HG02973 (cell line): ENCODE measurements at regions not wholly inside any gene's neighbourhood (a gene's known extent, or its start where the extent isn't known, plus 50 kb on each side); places are given as distances from the start of the nearest gene placed in this dataset.
"Not testable (repeated sequence)": the region's sequence is repeated elsewhere in the genome, so short reads cannot be mapped to it uniquely, and the experiment has no call there.

Source experiments
- ATAC-seq: cut with Tn5 transposase; IDR thresholded peaks from one replicate; pipeline ENCODE4 v1.9.1; 2021; ENCODE audit warnings: moderate library complexity; ENCODE audit not compliant: unreplicated experiment

DNA sequence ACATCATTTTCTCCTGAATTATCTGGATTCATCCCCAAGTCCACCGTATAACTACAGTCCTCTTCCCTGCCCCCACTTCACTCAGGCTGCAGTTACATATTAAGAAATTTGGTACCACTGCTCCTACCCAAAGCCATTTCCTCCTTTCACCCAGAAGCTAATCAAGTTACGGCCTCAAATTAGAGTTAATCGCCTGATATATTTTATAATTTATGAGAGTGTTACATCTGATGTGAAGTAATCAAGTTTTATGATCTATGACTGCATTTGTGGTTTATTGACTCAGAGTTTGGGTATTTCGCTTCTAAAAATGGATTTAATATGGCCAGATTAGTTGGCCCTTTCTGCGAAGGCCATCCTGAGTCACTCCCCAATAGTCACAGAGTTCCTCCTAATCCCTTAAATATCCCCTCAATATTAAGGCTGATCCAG, 223.6 kb upstream of the KIF2A start:
- ATAC-seq, result no peak

DNA sequence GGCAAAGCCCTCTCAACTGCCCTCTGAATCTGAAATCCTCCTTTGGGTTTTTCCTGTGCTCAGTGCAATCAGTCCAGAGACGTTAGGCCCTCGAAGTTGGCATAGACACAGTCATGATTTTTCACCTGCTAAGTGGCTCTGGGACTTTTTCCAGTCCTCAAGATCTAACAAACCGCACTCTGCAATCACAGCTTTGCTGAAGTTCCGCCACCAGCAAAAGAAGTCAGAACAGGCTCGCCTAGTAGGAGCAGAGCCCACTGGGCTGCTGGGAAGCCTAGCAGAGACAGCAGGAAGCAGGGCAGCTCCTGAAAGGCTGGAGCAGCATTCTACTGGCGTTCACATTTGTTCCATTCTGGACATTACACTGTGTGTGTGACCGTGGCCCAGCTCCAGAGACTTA, 222.8 kb upstream of the KIF2A start:
- ATAC-seq, result no peak

DNA sequence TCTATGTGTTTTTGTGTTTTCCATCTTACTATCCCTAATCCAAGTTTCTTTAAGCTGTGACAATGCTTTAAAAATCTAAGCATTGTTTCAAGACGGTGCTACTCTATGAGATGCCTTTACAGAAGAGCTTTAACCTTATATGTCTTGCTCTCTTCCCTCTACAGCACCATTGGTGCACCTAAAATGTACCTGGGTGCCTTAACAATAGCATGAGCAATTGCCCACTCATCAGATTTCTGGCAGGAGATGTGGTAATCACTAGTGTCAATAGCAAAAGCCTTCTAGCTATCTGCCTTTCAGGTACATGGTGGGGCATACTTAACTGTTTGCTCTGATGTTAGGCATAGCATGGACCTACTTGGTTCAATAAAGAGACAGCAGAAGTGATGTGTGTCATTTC, 222.3 kb upstream of the KIF2A start:
- ATAC-seq, result no peak

DNA sequence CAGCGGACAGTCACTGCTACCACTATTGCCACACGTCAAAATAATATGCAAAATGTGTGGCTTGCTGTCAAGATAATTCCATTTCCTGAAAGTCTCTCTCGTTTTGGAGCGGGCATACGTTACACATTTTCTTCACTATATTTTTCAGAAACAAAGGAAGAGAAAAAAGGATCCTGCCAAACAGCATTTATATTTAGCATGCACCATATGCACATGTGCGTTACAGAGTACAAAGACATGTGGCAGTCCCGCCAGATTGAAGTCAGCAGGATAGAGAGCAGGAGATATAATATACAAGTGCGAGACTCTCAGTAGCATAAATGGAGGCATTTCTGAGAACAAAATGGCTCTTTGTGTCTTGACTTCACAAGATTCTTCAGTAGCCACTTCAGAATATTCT, 221.6 kb upstream of the KIF2A start:
- no peak for ATAC-seq

DNA sequence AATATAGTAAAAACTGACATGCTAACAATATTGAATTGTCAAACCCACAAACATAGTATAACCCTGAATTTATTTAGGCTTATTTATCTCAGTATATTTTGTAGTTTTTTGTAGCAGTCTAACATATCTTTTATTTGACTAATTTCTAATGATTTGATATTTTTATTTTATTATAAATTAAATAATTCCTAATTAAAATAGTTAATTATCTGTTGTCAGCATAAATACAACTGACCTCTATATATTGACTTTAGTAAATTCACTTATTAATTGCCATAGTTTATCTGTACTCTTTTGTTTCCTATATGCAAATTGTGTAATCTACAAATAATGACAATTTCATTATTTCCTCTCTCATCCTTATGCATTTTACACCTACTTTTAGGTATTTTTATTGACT, 215.1 kb upstream of the KIF2A start:
- no peak for ATAC-seq

DNA sequence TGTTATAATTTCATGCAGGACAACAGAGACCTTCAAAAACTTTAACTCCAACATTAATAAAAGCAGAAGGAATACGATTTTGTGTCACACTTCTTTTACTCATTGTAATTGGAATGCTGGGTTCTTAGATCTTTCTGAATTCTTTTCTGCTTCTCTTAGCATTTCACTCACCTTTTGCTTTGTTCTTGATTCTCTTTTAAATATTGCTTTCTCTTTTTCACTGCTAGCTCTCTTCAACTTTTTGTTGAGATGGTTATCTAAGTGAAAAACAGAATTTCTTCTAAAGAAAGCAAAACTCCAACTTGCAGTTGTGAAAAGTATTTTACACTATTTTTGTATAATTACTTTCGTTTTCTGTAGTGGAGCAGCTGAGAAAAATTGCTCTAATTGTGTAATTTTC, 212.6 kb upstream of the KIF2A start:
- ATAC-seq, result no peak

DNA sequence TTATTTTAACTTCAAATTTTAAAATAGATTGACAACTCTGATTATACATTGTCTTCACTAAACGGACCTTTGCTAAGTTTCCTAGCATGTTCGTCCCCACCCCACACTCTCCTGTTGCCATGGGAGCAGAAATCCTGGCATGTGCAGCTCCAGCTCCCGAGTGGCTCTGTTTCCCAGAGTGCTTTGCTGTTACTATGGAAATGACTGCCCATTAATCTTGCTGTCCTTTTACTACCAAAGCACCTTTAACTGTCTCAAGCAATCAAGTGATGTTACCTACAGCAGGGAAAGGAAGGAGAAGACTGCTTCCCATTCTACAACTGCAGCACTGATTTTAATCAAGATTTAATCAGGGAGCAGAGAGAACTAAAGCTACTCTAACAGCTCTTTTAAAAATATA, 212.0 kb upstream of the KIF2A start:
- ATAC-seq, result no peak

DNA sequence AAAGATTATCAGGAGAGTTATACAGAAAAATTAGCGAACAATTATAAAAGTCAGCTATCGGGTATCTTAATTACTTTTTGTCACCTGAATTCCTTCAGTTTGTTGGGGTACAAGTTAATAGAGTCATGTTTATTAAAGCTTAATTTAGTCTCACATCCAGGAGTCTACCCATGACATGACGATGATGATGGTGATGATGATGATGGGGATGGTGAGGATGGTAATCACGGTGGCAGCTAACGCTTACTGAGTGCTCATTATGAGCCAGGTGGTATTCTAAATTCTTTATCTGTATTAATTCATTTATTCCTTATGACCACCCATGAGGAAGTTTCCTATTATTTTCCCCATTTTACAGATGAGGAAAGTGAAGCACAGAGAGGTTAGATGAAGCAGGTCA, 208.6 kb upstream of the KIF2A start:
- no peak for ATAC-seq

DNA sequence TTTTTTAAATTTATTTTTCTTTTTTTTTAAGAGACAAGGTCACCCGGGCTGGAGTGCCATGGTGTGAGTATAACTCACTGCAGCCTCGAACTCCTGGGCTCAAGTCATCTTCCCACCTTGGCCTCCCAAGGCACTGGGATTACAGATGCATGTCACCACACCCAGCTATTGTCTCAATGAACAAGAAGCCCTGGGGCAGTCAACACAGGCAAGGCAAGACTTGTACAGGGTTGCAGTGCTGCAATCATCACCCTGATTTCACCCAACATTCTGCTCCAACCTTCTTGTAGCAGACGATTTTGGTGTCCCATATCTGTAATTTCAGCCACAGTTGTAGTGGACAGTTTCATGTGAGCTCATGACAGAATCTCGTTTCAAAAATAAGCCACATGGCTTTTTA, 205.8 kb upstream of the KIF2A start:
- no peak for ATAC-seq

DNA sequence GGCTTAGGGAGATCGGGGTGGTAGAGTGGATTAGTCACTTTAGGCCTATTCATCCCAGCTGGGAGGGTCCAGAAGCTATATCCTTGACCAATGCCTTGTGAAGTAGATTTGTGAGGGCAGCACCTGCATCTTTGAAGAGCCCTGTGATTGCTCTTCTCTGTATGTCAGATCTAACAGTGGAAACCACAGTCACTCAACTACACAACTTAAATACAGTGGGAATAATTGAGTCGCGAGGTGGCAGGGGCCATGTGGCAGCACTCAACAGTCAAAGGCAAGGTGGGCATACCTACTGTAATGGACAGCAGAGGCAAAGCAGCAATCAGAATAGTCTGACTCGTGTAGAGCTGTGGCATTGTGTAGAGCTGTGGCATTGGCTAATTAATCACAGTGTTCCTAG, 202.1 kb upstream of the KIF2A start:
- ATAC-seq, result not testable (repeated sequence)

DNA sequence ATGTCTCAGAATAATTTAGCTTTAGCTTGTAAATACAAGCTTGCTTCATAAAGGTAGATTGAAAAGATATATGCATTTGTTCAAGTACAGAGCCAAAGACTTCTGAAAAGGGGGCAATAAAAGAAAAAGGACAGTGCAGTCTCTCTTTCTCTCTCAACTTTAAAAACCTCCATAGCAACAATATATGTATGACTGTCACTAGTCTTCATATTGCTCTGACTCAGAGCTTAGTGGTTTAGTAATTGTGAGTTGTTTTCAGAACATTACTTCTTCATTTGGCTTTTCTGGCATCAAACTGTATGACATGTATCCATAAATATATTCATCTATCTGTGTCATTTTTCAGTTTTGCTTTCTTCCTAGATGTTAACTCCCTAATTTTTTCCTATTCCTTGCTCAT, 194.6 kb upstream of the KIF2A start:
- no peak for ATAC-seq

DNA sequence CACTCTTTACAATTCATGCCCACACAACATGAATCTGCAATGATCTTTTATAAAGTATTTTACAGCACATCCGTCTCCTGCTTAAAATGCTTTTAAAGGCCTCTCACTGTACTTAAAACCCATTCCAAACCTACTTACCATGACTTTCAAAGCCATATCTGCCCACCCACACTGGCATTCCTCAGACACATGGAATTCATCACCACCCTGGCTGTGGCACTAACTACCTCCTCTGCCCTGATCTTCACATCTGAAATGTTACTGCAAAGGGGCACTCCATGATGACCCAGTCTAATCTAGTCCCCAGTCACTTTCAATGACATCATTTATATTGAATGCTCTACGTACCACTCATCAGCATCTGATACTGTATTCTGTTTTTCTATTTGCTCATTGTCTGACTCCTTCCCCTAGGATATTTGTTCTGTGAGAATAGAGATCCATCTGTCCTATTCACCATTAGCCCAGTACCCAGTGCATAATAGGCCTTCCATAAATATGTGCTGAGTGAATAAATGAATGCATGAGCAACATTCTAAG, 193.2 kb upstream of the KIF2A start:
- no peak for ATAC-seq

DNA sequence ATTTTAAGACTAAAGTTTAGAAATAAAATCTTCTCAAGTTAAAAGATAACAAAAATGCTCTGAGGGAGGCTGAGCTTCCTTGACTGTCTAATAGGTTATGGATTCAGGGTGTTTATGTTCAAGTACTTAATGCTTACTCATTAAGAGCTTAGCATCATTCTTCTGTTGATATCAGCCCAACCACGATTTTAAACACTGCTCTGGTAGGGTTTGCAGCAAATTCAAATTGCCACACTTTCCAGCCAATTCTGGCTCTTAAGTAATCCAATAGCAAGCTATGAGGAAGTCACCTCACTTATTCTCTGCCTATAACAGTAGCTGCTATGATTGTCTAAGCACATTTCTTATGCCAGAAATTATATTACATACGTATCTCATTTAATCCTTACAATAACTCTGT, 191.0 kb upstream of the KIF2A start:
- ATAC-seq, result no peak

DNA sequence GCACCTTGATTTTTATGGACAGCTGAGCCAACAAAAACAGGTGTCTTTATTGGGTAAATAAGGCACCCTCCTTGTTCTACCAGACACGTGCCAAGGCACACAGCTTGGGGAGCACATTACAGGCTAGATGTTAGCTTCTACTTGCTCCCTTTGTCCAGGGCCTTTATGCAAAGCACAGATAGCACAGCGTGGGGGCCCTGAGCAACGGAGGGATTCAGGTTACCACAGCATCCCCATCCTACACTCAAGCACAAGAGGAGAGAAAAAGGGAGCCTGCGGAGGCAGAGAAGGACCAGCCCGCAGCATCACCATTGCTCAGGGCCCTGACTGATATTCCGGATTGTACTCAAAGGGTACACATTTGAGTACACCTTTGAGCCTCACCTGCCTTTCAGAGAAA, 181.7 kb upstream of the KIF2A start:
- ATAC-seq, result no peak

DNA sequence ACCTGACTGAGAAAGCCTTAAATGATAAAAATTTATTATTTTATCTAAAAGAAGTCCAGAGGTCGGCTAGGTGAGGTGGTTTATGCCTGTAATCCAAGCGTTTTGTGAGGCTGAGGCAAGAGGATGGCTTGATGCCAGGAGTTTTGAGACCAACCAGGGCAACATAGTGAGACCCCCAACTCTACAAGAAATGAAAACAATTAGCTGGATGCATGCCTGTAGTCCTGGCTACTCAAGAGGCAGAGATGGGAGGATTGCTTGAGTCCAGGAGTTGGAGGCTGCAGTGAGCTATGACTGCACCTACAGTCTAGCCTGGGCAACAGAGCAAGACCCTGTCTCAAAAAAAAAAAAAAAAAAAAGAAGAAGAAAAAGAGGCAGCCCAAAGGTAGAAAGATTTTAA, 179.9 kb upstream of the KIF2A start:
- no peak for ATAC-seq

DNA sequence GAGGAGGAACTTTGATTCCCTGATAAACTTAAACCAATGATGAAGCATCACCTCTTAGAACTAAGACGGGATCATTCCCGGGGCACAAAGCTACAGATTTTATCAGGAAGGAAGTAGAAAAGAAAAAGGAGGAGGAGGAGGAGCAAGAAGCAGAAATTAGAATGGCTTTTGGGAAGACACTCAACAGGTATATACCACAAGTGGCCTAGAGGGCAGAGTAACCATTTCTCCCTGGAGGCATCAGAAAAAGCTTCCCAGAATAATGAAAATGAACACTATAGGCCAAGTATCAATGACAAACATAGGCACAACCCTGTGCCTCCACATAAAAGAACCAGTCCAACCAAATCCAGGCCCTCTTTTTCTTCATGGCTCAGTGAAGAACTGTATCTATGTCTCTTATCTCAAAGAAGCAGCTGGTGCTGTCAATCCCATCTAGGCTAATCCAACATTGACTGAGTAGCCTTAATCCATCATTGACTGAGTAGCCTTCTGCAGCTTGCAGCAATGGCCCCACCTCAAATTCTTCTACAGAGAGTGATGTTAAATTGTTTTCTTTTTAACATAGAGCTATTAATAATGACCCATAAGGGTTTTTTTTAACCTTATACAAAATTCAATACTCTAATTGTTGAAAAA, 178.8 kb upstream of the KIF2A start:
- no peak for ATAC-seq

DNA sequence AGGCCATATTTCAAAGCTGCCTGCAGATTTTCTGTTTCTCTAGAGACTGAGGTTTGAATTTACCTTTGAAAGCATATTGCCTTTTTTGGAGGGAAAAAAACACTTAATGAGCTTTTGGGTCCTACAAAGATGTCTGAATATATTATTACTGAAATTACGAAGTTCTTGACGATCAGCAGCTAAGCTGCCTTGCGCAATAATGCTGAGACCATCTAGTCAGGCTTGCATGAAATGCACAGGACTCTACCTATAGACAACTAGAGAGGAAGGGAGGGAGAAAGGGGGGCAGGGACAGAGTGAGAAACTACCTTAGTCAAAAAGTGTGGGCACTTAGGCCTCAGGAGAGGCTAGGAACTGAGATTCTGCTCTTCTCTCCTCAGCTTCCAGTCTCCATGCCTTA, 175.9 kb upstream of the KIF2A start:
- ATAC-seq, result no peak

DNA sequence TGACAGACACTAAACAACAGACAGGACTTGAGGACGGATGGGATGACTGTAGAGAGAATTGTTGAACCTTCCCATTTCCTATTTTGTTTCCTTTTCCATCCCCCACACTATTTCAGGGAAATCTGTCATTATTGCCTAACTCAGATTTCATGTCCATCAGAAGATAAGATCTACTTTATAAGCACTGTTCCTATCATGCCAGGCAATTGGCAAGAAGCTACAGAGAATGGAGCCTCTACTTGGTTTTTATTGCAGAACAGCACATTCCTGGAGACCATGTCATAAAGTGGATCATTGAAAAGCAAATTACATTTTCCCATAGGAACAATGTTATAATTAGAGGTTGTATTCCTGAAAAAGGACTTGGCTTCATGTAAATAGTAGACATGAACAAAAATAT, 173.7 kb upstream of the KIF2A start:
- ATAC-seq, result no peak

DNA sequence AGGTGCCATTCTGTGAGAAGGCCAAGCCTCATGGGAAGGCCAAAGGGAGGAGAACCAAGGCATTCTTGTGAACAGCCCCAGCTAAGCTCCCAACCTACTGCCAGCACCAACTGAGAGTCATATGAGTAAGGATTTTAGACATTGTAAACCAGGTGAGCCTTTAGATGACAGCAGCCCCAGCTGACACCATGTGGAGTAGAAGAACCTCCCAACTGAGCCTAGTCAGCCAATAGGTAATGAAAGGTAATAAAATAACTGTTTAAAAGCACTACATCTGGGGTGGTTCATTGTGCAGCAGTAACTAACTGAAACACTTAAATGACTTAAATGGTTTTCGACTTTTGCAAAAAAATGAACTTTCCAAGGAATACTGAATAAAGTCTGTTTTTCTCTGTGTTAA, 172.6 kb upstream of the KIF2A start:
- ATAC-seq, result no peak

DNA sequence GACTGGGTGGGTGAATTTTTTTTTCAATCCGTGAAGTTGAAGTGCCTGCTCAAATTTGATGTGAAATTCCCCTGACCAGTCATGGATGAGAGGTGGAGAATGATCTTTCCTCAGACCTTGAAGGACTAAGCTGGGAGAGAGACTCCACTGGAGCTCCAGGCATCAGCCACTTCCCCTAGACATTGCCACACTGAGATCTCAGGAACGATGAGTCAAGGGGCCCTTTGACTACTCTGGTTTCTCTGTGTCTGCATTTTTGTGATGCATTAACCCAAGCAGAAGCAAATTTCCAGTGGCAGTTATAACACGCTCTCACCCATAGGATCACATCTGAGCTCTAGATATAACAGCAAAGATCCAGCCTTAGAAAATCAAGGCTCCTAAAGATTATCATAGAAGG, 171.2 kb upstream of the KIF2A start:
- no peak for ATAC-seq

DNA sequence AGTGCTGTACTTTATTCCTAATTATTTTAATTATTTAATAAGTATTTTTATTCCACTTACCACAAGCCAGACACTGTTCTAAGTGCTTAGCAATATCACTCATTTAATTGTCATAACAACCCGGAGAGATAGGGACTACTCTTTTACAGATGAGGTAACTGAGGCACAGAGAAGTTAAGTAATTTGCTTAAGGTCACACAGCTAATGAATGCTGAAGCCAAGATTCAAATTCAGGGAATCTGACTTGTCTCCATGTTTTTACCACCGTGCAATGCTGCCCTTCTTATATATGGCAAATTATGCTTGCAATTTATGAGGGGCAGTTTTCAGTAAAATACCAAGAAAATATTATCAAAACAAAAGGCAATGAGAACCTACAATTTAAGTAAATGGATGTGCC, 168.4 kb upstream of the KIF2A start:
- ATAC-seq, result no peak

DNA sequence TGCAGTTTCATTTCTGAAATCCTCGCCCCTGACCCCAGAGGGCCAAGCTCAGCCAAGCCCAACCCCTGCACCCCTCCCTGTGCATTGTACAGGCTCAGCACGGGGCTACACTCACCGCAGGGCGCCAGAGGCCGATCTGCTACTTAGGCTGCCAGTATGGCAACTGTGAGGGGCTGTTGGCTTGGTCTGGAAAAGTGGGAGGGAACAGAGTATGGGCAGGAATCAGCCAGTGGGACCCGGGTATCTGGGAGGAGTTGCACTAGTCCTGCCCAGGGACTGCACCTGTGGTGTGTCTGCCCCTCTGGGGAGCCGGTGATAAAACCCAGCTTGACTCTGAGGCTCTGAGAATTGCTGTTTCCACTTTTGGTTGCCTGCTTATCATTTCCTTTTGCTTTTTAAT, 167.4 kb upstream of the KIF2A start:
- no peak for ATAC-seq

DNA sequence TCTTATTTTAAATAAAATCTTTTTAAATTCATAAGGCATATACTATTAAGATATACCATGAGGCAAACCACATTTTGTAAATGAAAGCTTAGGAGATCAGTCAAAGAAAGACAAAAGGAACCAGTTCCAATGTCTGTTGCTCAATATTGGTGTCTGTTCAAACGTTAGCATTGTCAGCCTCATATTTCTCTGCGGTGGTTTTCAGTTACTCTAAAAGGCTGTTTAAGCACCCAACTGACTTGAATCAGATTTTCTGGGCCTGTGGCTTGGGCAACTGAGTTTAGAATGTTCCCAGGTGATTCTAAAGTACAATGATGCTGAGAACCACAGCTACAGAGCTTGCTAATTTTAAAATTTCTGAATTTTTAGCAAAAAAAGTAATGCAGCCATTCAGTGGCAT, 166.3 kb upstream of the KIF2A start:
- ATAC-seq, result no peak
